CD14-positive monocyte (primary cell): ENCODE measurements at regions not wholly inside any gene's neighbourhood (a gene's known extent, or its start where the extent isn't known, plus 50 kb on each side); places are given as distances from the start of the nearest gene placed in this dataset.
A peak's percentile ranks its signal among the peaks of the same experiment; 100 is the strongest.

Source experiments
- DNase-seq, 3 donors: peaks; one replicate each; pipeline ENCODE4 v3.0.0-alpha.2; 2011 to 2022
- H2AFZ ChIP-seq: 2 replicates; pipeline ENCODE4 v1.6.0; 2012; ENCODE audit warnings: mild to moderate bottlenecking, low read depth, low read length, inconsistent platforms; ENCODE audit not compliant: insufficient read depth, poor library complexity, severe bottlenecking
- H3K27ac ChIP-seq, 2 donors: 1 replicate in 1 of 2; 2 replicates in 1 of 2; pipeline ENCODE4 v1.5.1; 2012 to 2013; ENCODE audit warnings: low read length in 2 of 2, control low read depth in 1 of 2, inconsistent platforms in 1 of 2, low read depth in 1 of 2, mild to moderate bottlenecking in 1 of 2
- H3K27me3 ChIP-seq, 2 donors: one replicate each; pipeline versions ENCODE4 v1.6.0 to v1.6.1; 2011 to 2013; ENCODE audit warnings: low read length in 2 of 2; ENCODE audit not compliant: control insufficient read depth in 2 of 2, insufficient read depth in 2 of 2
- H3K36me3 ChIP-seq, 2 donors: replicated peaks in 1 of 2; 1 replicate in 1 of 2; 2 replicates in 1 of 2; pipeline versions ENCODE4 v1.5.1 to v1.6.1; 2012 to 2013; ENCODE audit warnings: low read length in 2 of 2, control low read depth in 1 of 2, inconsistent platforms in 1 of 2, mild to moderate bottlenecking in 1 of 2; ENCODE audit not compliant: insufficient read depth in 2 of 2, control insufficient read depth in 1 of 2
- H3K4me1 ChIP-seq, 2 donors: 1 replicate in 1 of 2; 2 replicates in 1 of 2; pipeline versions ENCODE4 v1.5.1 to v1.6.1; 2012 to 2013; ENCODE audit warnings: low read length in 2 of 2, control low read depth in 1 of 2, inconsistent platforms in 1 of 2, mild to moderate bottlenecking in 1 of 2, moderate library complexity in 1 of 2; ENCODE audit not compliant: insufficient read depth in 2 of 2, control insufficient read depth in 1 of 2
- H3K4me2 ChIP-seq: replicated peaks from 2 replicates; pipeline ENCODE3; 2012; ENCODE audit warnings: low read length, moderate library complexity, mild to moderate bottlenecking; ENCODE audit not compliant: poor library complexity, severe bottlenecking; ENCODE audit errors: extremely low read depth
- H3K4me3 ChIP-seq, 3 experiments: fragments of 200-600 bp in 1 of 3; sonication (generic) in 1 of 3; replicated peaks in 1 of 3; 1 replicate in 2 of 3; 2 replicates in 1 of 3; pipeline ENCODE4 v1.5.1; 2011 to 2013; ENCODE audit warnings: low read length in 3 of 3, mild to moderate bottlenecking in 3 of 3, control low read depth in 2 of 3, low read depth in 2 of 3, inconsistent platforms in 1 of 3, moderate library complexity in 1 of 3
- H3K79me2 ChIP-seq: 2 replicates; pipeline ENCODE4 v1.6.0; 2012; ENCODE audit warnings: mild to moderate bottlenecking, control low read depth, inconsistent platforms, low read length, moderate library complexity; ENCODE audit not compliant: insufficient read depth
- H3K9ac ChIP-seq: 2 replicates; pipeline ENCODE4 v1.6.0; 2017; ENCODE audit warnings: low read length, mild to moderate bottlenecking; ENCODE audit not compliant: insufficient read depth, poor library complexity, severe bottlenecking
- H3K9me3 ChIP-seq, 2 donors: replicated peaks in 1 of 2; 1 replicate in 1 of 2; 2 replicates in 1 of 2; pipeline versions ENCODE4 v1.5.1 to v1.6.1; 2012 to 2013; ENCODE audit warnings: low read length in 2 of 2, control low read depth in 1 of 2; ENCODE audit not compliant: control insufficient read depth in 1 of 2, insufficient read depth in 1 of 2
- H4K20me1 ChIP-seq: 2 replicates; pipeline ENCODE4 v1.6.0; 2012; ENCODE audit warnings: mild to moderate bottlenecking, low read length, control low read depth, moderate library complexity; ENCODE audit not compliant: insufficient read depth
- H3K27ac Mint-ChIP-seq, 7 donors: one replicate each; pipeline ENCODE4 v1.8.0; 2020; ENCODE audit warnings: mild to moderate bottlenecking in 7 of 7, mixed read lengths in 7 of 7, moderate library complexity in 6 of 7, inconsistent platforms in 2 of 7
- H3K27me3 Mint-ChIP-seq, 3 donors: one replicate each; pipeline ENCODE4 v1.8.0; 2021 to 2022; ENCODE audit warnings: low read depth in 3 of 3, mild to moderate bottlenecking in 3 of 3, mixed read lengths in 3 of 3, moderate library complexity in 3 of 3, inconsistent platforms in 1 of 3
- H3K36me3 Mint-ChIP-seq, 2 donors: one replicate each; pipeline ENCODE4 v1.8.0; 2020; ENCODE audit warnings: mixed read lengths in 2 of 2, inconsistent platforms in 1 of 2, mild to moderate bottlenecking in 1 of 2
- H3K4me1 Mint-ChIP-seq: one replicate; pipeline ENCODE4 v1.8.0; 2020; ENCODE audit warnings: mild to moderate bottlenecking, mixed read lengths
- H3K4me3 Mint-ChIP-seq, 2 donors: one replicate each; pipeline ENCODE4 v1.8.0; 2020; ENCODE audit warnings: mild to moderate bottlenecking in 2 of 2, mixed read lengths in 2 of 2, moderate library complexity in 1 of 2
- H3K9me3 Mint-ChIP-seq, 7 donors: one replicate each; pipeline ENCODE4 v1.8.0; 2020 to 2022; ENCODE audit warnings: mixed read lengths in 7 of 7, mild to moderate bottlenecking in 6 of 7, moderate library complexity in 6 of 7, inconsistent platforms in 2 of 7
- WGBS: methylation state at CpG from one replicate; pipeline ENCODE4 v1.1.5; 2013; ENCODE audit warnings: missing lambda C conversion rate; ENCODE audit not compliant: insufficient coverage; 5-methylcytosine and 5-hydroxymethylcytosine counted together
- intact Hi-C, 2 donors: fragments of 100-400 bp; cut with micrococcal nuclease; formaldehyde crosslinking; loops; one replicate each; pipeline versions ENCODE4 v1.15.0 to v1.15.1; 2023
- TF ChIP-seq, protein P1 (sequence below): fragments of 200-600 bp; IDR thresholded peaks from one replicate; pipeline ENCODE4 v1.8.0; 2022; ENCODE audit warnings: antibody characterized with exemption, mild to moderate bottlenecking

DNA sequence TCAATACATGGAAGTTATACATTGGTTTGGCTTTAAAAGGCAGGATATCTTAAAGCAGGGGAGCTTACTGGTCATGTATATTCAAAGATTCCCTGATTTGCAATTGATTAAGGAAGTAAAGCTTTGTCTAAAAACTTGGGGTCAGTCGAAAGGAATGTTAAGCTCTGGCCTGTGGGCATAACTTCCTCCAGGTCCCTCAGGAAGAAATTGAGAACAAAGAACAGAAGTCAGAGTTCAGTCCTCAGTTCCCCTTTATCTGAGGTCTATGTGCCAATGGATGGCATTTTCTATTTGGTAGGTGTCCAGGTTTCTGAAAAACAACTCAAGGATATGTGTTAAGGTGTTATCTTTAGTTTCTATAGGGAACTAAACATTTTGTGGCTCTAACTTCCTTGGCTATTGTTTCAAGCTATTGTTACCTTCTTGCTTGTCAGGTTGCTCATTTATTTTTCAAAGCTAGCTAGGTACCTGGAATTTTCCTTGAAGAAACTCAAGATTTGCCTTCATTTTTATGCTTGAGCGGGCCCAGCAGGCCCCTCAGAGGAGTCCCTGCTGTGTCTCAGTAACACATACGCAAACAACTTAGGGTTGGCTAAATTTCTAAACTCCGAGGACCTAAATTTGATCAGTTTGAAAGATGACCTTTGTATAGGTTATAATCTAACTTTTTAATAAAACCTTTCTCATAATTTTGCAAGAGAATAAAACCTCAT lies 135.0 kb upstream of the UBE2E2 start:
- peaks cover 0 to 8% (median 0%) of the 10 kb centered on the region in 3 donors for H3K27me3 Mint-ChIP-seq
- H3K36me3 ChIP-seq: no peaks in the 10 kb centered on the region
- DNase-seq: peak in 2 of 3 donors; percentile 11 to 25
- H2AFZ ChIP-seq: no peak overlapping the region
- H4K20me1 ChIP-seq: no peaks in the 10 kb centered on the region
- H3K27ac ChIP-seq: no peak overlapping the region
- no peaks in the 10 kb centered on the region for H3K9me3 ChIP-seq
- no peaks in the 10 kb centered on the region for H3K79me2 ChIP-seq
- no peak overlapping the region for H3K9ac ChIP-seq
- TF ChIP-seq, protein P1, sequence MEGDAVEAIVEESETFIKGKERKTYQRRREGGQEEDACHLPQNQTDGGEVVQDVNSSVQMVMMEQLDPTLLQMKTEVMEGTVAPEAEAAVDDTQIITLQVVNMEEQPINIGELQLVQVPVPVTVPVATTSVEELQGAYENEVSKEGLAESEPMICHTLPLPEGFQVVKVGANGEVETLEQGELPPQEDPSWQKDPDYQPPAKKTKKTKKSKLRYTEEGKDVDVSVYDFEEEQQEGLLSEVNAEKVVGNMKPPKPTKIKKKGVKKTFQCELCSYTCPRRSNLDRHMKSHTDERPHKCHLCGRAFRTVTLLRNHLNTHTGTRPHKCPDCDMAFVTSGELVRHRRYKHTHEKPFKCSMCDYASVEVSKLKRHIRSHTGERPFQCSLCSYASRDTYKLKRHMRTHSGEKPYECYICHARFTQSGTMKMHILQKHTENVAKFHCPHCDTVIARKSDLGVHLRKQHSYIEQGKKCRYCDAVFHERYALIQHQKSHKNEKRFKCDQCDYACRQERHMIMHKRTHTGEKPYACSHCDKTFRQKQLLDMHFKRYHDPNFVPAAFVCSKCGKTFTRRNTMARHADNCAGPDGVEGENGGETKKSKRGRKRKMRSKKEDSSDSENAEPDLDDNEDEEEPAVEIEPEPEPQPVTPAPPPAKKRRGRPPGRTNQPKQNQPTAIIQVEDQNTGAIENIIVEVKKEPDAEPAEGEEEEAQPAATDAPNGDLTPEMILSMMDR: no peak
- H3K27me3 ChIP-seq: no peaks in the 10 kb centered on the region
- peaks cover 34% of the 10 kb centered on the region for H3K4me1 Mint-ChIP-seq
- H3K4me3 Mint-ChIP-seq: no peak overlapping the region
- H3K4me3 ChIP-seq: no peak overlapping the region
- no peak overlapping the region for H3K4me2 ChIP-seq
- intact Hi-C loops: no loop called here
- peaks cover 0 to 3% (median 0%) of the 10 kb centered on the region in 7 donors for H3K9me3 Mint-ChIP-seq
- peaks cover 34 to 39% of the 10 kb centered on the region in 2 donors for H3K4me1 ChIP-seq
- no peaks in the 10 kb centered on the region for H3K36me3 Mint-ChIP-seq
- 50% methylated on average over 2 of the region's 4 CpGs for WGBS
- peak overlapping the region in 2 of 7 donors; percentile 3 to 28 for H3K27ac Mint-ChIP-seq

DNA sequence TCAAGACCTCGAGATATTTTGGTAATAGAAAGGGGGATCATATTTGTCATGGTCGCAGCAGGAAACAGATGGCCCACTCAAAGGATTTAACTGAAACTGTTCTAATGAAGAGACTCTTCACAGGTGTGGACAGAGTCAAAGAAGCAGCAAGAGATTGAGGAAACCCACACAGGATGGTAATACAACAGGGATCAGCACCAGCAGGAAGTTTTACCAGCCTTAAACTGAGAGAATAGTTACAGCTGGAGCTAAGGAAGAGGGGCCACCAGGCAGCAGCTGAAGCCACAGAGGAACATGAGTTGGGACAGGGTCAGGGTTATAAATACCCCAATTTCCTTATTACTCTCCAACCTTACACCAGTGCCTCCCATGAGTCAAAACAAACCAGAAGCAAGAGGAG lies 131.8 kb upstream of the UBE2E2 start:
- Mint-ChIP-seq H3K9me3 (peaks cover 0 to 3% (median 0%) of the 10 kb centered on the region in 7 donors), H3K36me3 (no peaks in the 10 kb centered on the region), H3K4me1 (peaks cover 36% of the 10 kb centered on the region), H3K27ac (peak overlapping the region; percentile 82 to 92 (median 88)), H3K27me3 (peaks cover 0 to 8% (median 2%) of the 10 kb centered on the region in 3 donors), H3K4me3 (peak overlapping the region in 1 of 2 donors; percentile 17)
- DNase-seq: no peak
- WGBS: 0% methylated on average over 1 of the region's 2 CpGs
- H3K27ac ChIP-seq: peak overlapping the region; percentile 18 to 69
- no peaks in the 10 kb centered on the region for H4K20me1 ChIP-seq
- H3K4me2 ChIP-seq: peak overlapping the region; percentile 10
- H3K9me3 ChIP-seq: no peaks in the 10 kb centered on the region
- peaks cover 36 to 43% of the 10 kb centered on the region in 2 donors for H3K4me1 ChIP-seq
- no peaks in the 10 kb centered on the region for H3K36me3 ChIP-seq
- H3K79me2 ChIP-seq: no peaks in the 10 kb centered on the region
- H3K4me3 ChIP-seq: peak overlapping the region in 1 of 3 experiments; percentile 33
- H3K9ac ChIP-seq: no peak overlapping the region
- TF ChIP-seq, protein P1: no peak
- intact Hi-C loops: no loop called here
- H2AFZ ChIP-seq: peak overlapping the region; percentile 58
- no peaks in the 10 kb centered on the region for H3K27me3 ChIP-seq
